Stromal cell of bone marrow (primary cell): ENCODE measurements at regions not wholly inside any gene's neighbourhood (a gene's known extent, or its start where the extent isn't known, plus 50 kb on each side); places are given as distances from the start of the nearest gene placed in this dataset.
"Not testable (repeated sequence)": the region's sequence is repeated elsewhere in the genome, so short reads cannot be mapped to it uniquely, and the experiment has no call there.

ENCODE experiments used
- DNase-seq: peaks from one replicate; pipeline ENCODE4 v3.0.0-alpha.2; 2012; ENCODE audit warnings: low read depth

DNA sequence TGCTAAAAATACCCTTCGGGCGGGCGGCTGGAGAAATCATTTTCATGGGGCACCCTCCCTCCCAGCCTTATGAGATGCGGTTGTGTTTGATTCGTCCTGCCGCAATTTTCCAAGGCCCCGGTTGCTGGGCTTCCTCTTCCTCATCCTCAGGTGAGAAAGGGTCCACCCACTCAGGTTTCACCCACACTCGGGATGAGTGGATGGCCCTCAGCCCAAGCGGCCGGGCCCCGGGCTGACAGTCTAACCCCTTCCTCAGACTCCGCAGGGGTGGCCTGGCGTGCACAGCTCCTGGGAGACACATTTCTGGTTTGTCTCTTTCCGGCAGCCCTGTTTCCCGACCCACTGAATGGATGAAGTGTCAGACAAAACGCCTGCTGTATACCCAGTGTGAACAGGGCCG lies 116.5 kb upstream of the LRPAP1 start:
- no peak for DNase-seq

DNA sequence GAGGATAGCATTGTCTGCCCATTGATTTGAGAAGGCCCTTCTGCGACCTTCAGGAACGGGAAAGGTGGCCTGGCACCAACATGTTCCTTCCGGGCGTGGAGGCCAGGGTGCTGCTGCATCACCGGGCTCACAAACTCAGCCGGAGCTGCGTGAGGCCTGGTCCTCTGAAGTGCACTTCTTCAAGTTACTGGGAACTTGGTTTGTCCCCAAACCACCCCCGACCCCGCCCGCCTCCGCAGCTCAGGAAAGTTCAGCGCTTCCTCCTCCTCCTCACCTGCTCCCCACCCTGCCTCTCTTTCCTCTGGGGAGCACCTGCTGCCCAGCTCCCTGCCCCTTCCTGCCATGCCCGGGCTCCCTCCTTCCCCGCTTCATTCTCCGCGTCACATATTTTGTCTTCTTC lies 116.0 kb upstream of the LRPAP1 start:
- no peak for DNase-seq

DNA sequence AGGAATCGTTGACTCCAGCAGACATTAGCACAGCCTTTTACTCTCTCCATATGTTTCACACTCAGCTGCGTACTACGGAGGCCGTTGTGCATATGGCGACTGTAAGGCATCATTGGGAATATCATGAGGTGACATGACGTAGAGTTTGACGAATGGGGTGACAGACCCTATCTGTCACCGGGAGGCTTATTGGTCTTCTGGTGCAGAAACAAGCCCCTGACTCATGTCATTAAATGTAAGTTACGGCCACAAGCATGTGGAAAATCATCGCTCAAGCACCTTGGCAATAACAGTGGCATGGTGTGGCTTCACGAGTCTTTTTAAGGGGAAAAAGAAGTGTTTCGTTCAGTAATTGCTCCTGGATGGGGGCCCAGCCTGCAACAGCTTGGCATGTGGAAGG lies 115.2 kb upstream of the LRPAP1 start:
- DNase-seq, result no peak

DNA sequence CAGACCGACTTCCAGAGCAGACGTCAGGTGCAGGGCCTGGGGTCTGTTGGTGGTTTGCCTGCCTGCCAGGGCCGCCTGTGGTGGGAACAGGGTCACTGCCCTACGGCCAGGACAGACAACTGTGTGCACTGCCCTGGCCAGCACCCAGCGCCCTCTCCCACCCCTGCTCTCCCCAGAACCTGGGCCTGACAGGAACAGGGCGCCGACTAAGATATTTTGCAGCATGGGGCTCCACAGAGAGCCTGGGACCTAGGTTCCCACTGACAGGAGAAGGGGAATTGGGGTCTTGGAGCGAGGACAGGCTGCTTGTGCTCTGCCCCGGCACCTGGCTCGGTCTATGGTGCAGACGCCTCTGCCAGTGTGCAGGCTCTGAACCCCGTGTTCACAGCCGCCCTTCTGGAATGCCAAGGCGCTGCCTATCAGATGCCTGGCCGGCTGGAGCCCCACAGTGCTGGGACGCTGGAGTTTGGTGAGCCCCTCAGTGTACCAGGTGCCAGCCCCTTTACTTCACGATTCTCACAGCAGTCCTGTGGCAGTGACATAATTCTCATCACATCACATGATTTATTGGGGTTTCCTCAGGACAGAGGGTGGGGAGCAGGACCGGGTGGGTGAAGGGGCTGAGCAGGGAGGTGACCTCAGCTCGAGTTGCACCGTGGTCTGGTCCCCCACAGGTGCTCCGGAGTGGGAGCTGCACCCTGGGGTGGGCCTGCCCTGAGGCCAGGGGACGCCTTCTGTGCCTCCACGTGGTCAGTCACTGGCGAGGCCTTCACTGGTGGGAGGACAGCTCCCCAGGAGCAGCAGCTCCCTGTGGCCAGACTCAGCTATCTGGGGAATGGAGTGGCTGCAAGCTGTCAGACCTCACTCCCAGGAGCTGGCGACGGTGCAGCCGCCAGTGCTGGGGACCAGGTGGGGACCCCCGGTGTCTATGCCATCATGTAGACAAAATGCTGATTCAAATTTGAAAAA lies 113.8 kb upstream of the LRPAP1 start:
- no peak for DNase-seq

DNA sequence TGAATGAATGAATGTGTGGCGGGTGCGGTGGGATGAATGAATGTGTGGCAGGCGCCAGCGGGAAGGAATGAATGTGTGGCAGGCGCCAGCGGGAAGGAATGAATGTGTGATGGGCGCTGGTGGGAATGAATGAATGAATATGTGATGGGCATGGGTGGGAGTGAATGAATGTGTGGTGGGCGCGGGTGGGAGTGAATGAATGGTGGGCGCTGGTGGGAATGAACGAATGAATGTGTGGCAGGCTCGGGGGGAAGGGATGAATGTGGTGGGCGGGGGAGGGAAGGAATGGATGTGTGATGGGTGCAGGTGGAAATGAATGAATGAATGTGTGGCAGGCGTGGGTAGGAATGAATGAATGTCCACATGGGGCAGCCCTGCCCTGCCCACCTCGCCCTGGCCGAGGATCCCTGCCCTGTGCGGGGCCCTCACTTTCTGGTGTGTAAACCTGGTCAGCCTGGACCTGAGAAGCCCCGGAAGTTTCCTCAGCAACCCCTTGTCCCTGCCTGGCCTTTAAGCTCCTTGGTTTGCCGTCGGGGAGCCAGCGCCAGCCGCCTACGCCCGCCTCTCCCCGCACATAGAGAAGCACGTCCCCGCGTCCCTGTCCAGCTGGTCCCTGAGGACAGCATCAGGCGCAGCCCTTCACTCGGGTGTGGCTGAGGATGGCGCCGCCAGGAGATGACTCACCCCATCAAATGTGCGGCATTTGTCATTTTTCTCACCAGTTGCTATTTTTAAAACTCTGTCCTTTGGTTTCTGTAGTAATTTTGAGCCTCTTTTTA lies 112.8 kb upstream of the LRPAP1 start:
- no peak for DNase-seq

DNA sequence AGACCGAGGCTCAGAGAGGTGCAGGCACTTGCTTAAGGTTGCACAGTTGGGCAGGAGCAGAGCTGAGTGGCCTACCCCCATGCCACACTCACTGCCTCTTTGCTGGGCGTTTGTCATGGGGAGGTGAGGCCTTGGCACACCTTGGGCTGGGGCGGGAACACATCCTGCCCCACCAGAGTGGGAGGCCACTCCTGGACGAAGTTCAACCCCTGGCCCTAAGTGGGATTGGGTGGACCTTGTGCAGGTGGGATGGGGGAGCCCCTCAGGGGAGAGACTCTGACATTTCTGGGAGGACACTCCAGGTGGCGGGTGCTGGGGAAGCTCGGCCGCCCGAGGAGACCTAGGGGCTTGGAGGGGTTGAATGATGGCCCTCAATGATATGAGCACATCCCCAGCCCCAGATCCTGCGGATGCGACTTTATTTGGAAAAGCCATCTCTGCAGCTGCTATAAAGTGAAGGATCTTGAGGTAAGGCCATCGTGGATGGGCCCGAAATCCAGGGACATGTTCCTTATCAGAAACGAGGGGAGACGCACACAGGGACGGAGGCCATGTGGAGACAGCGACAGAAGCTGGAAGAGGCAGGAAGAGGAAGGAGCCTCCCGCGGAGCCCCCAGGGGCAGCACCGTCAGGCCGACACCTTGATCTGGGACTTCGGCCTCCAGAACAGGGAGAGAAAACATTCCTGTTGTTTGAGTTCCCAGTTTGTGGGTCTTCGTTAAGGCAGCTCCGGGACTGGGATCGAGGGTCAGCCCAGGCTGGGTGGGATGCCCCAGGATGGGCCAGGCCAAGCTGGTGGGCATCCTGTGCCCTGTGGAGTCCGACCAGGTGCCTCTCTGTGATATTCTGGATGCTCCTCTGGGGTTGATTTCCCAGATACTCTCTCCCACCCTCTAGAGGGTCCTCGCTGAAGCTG lies 111.6 kb upstream of the LRPAP1 start:
- no peak for DNase-seq

DNA sequence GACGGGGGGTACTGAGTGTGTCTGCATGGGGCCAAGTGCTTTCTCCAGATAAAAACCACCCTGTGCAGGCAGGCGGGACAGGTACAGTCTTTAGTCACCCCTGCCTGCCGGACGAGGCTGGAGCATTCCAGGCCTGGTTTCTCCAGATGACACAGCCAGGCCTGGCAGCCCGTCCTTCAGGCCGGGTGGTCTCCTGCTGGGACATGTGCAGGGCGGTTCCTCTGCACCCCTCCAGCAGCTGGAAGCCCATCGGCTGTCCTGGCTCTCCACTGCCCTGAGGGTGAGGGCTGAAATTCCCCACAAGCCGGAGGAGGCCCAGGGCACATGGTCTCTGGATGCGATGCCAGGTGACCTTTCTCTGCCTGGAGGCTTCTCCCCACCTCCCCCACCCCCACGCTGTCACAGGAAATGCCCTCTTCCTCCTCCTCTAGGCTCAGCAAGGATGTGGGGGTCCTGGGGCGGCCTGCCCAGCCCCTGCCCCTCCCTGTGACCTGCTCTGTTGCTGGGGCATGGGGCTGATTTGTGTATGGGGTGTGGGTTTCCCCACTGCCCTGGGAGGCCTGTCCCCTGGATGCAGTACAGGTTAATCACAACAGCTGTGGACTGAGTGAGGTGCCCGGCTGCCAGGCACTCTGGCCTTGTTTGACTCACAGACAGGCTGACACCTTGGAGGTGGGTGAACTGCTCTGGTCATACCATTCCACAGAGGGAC lies 110.7 kb upstream of the LRPAP1 start:
- no peak for DNase-seq

DNA sequence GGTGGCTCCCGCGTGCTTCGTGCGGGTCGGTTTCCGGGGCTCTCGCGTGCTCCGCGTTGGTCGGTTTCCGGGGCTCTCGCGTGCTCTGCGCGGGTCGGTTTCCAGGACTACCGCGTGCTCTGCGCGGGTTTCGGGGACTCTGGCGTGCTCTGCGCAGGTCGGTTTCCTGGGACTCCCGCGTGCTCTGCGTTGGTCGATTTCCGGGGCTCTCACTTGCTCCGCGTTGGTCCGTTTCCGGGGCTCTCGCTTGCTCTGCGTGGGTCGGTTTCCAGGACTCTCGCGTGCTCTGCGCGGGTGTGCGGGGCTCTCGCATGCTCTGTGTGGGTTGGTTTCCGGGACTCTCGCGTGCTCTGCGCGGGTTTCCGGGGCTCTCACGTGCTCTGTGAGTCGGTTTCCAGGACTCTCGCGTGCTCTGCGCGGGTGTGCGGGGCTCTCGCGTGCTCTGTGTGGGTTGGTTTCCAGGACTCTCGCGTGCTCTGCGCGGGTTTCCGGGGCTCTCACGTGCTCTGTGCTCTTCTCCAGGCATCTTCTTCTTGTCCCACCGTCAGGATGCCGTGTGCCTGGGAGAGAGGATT lies 109.9 kb upstream of the LRPAP1 start:
- no peak for DNase-seq

DNA sequence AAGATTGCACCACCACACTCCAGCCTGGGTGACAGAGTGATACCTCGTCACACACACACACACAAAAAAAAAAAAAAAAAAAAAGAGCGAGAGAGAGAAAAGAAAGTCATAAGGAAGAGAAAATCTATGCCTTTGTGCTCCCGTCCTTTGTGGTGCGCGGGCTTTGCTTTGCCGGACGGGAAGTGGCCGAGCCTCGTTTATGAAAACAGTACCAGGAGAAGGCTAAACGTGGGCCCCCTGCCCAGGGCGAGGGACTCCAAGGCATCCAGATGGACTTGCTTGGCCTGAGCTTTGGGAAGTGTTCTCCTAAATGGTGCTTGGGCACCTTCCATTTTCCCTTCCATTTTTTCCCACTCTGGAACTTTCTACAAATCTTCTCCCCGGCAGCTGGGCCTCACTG lies 109.3 kb upstream of the LRPAP1 start:
- no peak for DNase-seq

DNA sequence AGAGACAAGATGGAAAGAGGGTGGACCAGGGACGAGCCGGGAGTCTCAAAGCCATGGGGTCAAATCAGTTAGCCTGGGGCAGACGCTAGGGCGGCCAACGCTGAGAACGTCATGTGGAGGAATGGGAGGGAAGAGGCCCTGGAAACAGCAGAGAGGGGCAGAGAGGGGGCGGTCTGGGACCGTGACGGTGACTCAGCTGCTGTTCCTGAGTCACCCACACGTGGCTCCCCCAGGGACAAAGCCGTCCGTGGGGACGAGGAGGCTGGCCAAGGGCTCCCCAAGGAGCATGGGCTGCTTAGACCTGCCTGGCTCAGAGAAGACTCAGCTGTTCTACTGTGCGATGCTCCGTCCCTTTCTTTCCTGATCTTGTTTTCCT lies 108.4 kb upstream of the LRPAP1 start:
- DNase-seq, result no peak

DNA sequence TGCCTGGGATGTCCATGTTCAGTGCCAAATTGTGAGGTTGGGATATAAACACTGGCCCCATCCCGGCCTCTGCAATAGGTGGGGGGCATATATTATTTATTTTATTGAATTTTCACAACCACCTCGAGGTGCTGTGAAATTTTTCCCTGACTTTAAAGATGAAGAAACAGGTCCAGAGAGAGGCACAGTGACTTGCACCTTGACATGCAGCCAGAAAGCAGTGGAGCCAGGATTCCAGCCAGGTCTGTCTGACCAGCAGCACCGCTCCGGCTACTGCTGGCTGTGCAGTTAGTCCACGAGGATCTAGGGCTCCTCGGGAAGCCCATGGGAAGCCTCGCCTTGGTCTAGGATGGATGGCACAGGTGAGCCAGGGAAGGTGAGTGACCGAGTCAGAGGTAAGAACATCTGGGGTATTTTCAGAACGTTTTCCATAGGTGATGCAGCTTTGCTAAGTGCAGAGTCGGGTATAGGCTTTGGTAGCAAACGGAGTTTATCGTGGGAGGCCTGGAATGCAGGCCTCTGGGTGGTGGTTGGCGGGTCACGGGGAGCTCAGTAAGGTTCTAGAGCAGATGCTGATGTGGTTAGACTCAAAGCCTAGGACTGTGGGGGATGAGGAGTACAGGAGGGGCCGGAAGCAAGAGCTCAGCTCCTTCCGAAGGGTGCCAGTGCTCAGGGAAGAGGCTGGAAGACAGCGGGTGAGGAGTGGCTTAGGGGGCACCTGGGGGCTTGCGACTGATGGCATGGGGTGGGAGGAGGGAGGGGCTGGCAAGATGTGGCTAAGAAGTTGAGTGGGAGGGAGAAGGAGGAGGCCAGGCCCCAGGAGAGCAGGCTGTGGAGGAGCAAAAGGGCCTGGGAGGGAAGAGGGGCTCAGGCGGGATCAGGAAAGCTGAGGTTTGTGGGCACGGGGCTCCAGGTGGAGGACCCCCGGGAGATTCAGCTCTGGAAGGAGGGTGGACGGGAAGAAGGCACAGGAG lies 107.7 kb upstream of the LRPAP1 start:
- no peak for DNase-seq

DNA sequence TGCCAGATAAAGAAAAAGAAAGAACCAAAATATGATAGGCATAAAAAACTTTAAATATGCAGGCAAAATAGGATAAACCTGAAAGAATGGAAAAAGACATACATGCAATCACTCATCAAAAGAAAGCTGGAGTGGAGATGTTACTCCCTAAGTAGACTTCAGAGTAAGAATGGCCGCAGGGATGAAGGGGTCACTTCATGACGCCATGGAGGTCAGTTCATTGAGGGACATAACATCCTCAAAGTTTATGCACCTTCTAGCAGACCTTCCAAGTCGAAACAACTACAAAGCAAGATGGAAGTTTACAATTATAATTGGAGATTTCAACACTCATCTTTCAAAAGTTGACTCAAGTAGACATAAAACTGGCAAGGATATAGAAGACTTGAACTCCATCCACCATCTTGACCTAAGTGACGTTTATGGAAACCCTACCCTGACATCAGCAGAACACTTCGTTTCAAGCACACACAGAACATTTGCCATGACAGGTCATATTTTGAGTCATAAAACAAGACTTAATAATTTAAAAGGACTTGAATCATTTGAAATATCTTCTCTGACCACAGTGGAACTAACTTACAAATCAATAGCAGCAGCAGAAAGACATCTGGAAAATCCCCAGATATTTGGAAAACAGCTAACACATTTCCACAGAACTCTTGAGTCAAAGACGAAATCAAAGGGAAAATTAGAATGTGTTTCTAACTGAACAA lies 106.0 kb upstream of the LRPAP1 start:
- no peak for DNase-seq

DNA sequence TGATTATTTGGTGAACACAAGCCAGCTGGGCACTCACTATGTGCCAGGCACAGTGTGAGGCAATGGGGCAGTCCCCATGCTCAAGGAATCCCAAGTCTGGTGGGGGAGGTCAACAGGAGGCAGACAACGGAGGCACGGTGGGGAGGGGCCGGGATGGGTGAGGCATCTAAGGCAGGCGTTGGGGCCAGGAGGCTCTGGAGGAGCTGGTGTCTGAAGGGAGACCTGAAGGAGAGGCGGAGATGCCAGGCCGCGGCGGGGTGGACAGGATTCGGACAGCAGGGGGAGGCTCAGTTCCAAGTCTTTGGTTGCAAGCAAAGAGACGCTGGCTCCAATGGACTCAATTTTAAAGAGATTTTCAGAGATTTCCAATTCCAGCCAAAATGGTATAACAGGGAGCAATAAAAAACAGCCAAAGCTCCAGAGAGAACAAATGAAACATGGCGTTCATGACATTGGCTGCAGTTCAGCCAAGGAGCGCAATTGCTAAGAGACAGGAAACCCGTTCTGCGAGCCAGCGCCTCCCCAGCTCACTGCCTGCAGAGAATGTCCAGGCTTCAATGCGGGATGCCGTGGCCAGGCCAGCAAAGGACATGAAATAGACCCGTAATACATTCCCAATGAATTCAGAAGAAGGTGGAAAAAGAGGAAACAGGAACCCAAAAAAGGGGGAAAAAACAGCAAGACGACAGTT lies 105.2 kb upstream of the LRPAP1 start:
- DNase-seq, result no peak

DNA sequence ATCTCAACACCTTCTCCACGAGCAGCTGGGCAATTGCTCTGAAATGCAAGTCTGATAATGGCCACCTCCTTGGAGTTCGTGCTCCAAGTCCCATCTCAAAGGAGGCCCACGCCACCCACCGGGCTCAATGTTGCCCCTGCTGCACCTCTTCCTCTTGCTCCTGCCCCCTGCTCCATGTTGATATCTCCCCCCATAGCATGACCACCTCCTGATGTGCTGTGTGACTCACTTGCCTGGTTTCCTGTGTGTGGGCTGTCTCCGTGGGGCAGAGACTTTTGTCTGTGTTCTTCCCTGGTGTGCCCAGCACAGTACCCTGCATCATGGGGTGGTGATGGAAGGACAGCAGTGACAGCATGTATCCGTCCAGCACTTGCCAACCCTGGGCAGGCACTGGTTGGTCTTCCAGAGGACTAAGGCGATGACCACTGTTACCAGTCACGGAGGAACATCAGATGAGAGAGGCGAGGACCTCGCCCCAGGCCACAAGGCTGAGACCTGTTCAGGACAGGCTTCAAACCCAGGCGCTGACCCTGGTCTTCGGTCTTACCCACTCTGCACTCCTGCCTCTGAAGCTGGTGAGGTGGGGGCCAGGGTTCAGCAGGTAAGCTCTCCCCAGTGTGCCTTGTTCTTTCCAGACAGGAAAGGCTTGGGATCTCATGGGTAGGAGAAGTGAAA lies 104.6 kb upstream of the LRPAP1 start:
- DNase-seq, result no peak

DNA sequence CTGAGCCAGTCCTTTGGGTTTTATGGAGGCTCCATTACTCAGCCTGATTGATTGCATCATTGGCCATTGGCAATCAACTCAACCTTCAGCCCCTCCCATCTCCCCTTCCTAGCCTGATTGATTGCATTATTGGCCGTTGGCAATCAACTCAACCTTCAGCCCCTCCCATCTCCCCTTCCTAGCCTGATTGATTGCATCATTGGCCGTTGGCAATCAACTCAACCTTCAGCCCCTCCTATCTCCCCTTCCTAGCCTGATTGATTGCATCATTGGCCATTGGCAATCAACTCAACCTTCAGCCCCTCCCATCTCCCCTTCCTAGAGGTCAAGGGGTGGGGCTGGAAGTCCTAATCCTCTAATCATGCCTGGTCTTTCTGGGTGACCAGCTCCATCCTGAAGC lies 103.8 kb upstream of the LRPAP1 start:
- not testable (repeated sequence) for DNase-seq

DNA sequence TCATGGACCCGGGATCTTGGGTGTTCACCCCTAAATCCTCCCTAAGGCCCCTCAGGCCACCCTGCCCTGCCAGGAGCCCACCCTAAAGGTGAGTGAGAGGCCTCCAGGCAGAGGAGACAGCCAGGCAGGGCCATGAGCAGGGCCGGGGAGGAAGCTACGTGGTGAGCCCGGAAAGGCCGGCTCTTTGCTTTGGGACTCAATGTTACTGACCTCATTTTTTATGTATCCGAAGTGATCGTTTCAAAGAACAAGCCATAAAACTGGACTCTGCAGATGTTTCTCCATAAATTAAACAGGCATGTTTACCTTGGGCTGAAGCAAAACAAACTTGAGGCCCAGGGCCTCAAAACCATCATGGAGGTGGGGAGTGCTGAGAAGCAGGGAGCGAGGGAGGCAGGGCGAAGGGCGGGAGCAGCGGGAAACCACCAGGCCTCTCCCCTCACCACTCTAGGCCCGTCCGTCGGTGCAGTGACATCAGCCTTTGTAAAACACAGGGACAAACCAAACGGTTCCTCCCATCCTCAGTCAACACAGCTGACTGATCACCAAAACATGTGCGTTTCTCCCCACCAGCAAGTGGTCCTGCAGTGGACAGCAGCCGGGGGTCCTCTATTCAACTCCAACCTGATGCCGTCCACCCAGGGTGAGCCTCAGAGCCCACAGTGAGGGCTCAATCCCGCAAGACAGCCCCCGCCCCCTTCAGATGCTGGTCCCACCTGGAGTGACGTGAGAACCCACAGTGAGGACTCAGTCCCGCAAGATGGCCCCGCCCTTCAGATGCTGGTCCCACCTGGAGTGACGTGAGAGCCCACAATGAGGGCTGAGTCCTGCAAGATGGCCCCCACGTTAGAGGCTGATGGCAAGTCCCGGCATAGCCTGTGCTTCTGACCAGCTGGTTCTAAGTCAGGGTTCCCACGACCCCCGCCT lies 102.9 kb upstream of the LRPAP1 start:
- no peak for DNase-seq

DNA sequence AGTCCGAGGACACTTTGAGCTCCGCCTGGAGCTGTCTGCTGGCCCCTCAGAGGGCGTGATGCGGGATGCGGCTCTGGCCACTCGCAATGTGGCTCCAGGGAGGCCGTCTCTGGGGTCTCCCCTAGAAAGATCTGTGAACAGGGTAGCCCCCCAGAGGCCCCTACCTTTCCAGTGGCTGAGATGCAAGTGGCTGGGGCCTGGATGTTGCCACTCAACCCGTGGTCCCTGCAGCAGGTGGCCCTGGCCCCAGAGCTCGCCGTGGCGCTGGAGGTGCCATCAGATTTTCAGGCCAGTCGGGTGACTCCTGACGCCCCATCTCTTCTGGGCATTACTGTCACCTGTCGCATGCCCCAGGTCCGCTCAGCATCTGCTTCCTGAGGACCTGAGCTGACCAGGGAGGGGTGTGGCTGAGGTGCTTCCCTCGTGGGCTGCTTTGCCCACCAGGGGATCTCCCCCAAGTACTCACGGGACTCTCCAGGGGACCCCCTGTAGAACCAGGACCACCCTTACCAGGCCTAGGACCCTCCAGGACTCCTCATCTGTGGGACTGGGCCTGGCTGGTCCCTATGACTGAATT lies 102.1 kb upstream of the LRPAP1 start:
- no peak for DNase-seq
